C4-2B (cell line): ENCODE measurements at regions not wholly inside any gene's neighbourhood (a gene's known extent, or its start where the extent isn't known, plus 50 kb on each side); places are given as distances from the start of the nearest gene placed in this dataset.
"Not testable (repeated sequence)": the region's sequence is repeated elsewhere in the genome, so short reads cannot be mapped to it uniquely, and the experiment has no call there.

Experiments
- H3K27ac ChIP-seq: fragments of 450-650 bp; 2 replicates; pipeline ENCODE4 v1.5.1; 2017
- CTCF ChIP-seq: fragments of 450-650 bp; conservative IDR thresholded peaks from 2 replicates; pipeline ENCODE4 v1.5.1; 2017; ENCODE audit warnings: mild to moderate bottlenecking
- ZFX ChIP-seq: fragments of 450-650 bp; IDR thresholded peaks from 2 replicates; pipeline ENCODE4 v1.6.1; 2017

DNA sequence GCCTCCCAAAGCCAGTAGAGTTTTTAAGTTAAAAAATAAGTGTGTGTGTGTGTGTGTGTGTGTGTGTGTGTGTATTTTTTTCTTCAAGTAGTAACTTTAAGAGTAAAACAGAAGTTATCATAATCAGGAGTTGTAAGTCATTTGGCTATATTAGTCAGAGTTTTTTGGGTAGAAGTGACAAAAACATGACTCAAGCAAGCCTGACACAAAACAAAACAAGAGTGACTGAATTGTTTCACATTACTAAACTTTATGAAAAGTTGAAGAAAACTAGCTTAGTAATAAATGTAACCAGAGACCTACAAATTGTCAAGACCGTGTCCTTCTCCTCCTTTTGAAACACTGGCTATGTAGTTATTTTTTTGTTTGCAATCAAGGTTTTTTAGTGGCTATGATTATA lies 738.0 kb upstream of the PITX2 start:
- H3K27ac ChIP-seq = no peak overlapping the region
- TF ChIP-seq CTCF (no peak), ZFX (no peak)

GRCh38 chr4:111362941-111363361 lies 740.1 kb upstream of the PITX2 start:
- H3K27ac ChIP-seq = no peak overlapping the region
- TF ChIP-seq ZFX = no peak
- no peak for TF ChIP-seq CTCF

GRCh38 chr4:111377880-111378279 lies 755.0 kb upstream of the PITX2 start:
- H3K27ac ChIP-seq = not testable (repeated sequence)

DNA sequence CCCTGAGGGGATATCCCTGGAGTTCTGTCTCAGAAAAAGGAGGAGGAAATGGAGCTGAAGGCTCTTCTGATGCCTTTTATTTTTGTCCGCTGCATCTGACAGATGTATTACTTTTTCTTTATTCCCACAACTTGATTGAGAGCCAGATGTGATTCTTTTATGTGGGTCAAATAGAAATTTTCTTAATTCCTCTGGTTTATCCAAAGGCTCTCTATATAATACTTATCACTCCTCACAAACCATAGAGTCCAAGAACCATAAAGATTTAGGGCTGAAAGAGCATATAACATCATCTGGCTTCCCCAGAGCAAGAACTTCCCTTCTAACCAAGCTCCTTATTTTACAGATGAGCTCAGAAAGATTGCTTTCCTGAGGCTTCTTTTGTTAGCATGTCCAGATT lies 756.7 kb upstream of the FAM241A start:
- H3K27ac ChIP-seq = no peak overlapping the region
- TF ChIP-seq ZFX = no peak

DNA sequence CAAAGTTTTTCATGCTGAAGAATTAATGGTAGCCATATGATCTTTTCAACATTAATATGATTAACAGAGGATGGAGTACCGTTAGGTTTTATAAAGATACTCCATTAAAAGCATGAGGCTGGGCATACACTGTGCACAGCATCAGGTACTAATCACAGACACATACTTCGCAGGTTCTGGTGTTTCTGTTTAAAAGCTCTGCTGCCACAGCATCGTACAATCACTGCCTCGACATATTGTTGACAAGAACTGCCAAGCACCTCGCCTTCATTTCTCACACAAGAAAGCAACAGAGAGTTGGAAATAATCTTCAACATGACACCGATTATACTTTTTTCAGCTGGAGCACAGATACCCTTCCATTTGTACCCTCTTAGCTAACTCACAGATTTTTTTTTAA lies 753.4 kb upstream of the FAM241A start:
- no peak overlapping the region for H3K27ac ChIP-seq
- no peak for TF ChIP-seq CTCF
- no peak for TF ChIP-seq ZFX

DNA sequence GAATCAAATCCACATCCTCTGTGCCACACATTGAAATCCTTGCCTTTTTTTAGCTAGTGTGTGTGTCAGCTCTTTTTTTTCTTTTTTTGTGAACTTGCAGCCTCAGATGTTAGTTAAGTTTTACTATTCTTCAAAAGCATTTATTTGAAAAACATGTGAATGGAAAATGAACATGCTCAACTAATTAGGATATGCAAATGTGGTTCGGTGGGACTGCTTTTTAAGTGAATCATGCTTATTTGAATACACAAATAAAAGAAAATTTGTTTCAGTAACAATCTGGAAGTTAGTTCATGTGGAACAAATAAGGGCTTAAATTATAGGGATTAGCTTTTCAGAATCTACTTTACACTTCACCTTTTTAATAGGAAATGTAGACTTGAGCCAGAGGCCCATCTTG lies 751.5 kb upstream of the FAM241A start:
- TF ChIP-seq CTCF (no peak), ZFX (no peak)
- H3K27ac ChIP-seq = no peak overlapping the region

- TF ChIP-seq CTCF (no peak), ZFX (no peak)
- no peak overlapping the region for H3K27ac ChIP-seq
Measured at GRCh38 chr4:111398906-111399330, 746.3 kb upstream of the FAM241A start.

GRCh38 chr4:111399623-111400022 lies 745.6 kb upstream of the FAM241A start:
- no peak overlapping the region for H3K27ac ChIP-seq
- TF ChIP-seq CTCF = no peak
- no peak for TF ChIP-seq ZFX

DNA sequence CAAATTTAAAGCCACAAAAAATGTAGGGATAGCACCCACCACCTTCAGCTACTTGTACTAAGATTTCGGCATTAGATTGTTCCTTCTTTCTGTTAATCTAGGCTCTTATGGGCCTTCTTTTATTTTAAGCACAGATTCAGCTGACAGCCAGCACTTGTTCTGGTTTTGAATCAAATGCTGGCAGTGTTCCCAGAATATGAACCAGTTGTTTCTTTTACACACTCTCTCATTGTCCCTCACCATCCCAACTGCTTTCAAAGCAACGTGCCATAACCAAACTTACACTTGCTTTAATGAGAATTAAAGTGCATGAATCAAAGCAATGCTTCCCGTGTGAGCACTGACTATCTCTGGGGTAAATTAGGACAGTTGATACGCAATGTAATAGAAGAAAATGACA lies 744.5 kb upstream of the FAM241A start:
- H3K27ac ChIP-seq = no peak overlapping the region
- TF ChIP-seq CTCF (no peak), ZFX (no peak)
